ENCODE measurements at regions not wholly inside any gene's neighbourhood (a gene's known extent, or its start where the extent isn't known, plus 50 kb on each side); places are given as distances from the start of the nearest gene placed in this dataset.

DNA sequence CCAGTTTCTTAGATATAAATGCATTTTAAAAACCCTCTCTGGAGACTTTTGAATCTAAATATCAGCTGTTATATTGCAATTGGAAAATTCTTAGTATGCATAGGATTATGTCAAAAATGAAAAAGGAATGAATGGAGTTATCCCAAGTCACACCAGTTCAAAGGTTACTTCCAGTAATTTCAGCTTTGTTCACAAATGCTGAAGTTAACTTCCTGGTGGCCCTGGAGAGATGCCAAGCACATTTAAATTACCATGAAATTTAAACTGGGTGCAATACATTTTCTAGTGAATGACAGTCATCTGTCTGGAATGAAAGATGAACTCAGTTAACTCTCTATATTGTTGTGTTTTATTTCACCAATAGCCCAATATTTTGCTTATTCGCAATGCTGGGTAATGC is 753.9 kb downstream of the SUCLG1 start:
- DNase-seq (no peak), FAIRE-seq (no peak)
- TF ChIP-seq, protein P1, sequence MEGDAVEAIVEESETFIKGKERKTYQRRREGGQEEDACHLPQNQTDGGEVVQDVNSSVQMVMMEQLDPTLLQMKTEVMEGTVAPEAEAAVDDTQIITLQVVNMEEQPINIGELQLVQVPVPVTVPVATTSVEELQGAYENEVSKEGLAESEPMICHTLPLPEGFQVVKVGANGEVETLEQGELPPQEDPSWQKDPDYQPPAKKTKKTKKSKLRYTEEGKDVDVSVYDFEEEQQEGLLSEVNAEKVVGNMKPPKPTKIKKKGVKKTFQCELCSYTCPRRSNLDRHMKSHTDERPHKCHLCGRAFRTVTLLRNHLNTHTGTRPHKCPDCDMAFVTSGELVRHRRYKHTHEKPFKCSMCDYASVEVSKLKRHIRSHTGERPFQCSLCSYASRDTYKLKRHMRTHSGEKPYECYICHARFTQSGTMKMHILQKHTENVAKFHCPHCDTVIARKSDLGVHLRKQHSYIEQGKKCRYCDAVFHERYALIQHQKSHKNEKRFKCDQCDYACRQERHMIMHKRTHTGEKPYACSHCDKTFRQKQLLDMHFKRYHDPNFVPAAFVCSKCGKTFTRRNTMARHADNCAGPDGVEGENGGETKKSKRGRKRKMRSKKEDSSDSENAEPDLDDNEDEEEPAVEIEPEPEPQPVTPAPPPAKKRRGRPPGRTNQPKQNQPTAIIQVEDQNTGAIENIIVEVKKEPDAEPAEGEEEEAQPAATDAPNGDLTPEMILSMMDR (IDR thresholded peaks at IDR 0.05; ENCODE audit: borderline replicate concordance, extremely low read depth, insufficient read depth): no peak
- Histone ChIP-seq H3K9me3 (ENCODE audit: control insufficient read depth in 2 of 3, insufficient read depth in 1 of 3, low read length in 3 of 3) (no peaks in the 10 kb centered on the region), H3K27me3 (ENCODE audit: control insufficient read depth, insufficient read depth, low read length) (no peaks in the 10 kb centered on the region), H3K4me3 (ENCODE audit: low read length in 3 of 3) (no peak overlapping the region), H3K27ac (ENCODE audit: low read depth in 2 of 2, low read length in 2 of 2) (no peak overlapping the region), H3K9ac (ENCODE audit: low read length in 3 of 3) (no peak overlapping the region), H3K4me1 (ENCODE audit: control insufficient read depth in 2 of 3, insufficient read depth in 2 of 3, low read depth in 1 of 3, low read length in 3 of 3) (no peaks in the 10 kb centered on the region), H3K36me3 (ENCODE audit: control insufficient read depth in 2 of 3, insufficient read depth in 3 of 3, low read length in 3 of 3) (no peaks in the 10 kb centered on the region)
- intact Hi-C loops (cut with DNase I): no loop called here

DNA sequence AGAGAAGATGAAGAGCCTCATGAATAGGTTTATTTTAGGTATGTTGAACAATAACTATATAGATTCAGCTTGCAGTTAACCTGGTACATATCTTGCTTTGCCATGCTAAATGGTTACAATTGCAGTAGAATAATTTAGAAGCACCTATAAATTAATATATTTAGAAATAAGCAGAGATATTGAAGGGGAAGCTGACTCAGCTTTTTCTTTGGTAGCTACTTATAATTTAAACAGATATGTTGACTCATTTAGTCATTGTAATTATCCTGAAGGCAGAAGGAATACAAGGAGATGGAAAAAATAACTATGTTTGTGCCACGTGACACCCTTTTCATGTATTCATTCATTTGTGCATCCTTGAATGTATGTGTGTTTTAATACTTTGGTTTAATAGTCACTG is 755.5 kb downstream of the SUCLG1 start:
- FAIRE-seq (no peak), DNase-seq (no peak)
- intact Hi-C loops (cut with DNase I): no loop called here
- Histone ChIP-seq H3K9me3 (ENCODE audit: control insufficient read depth in 2 of 3, insufficient read depth in 1 of 3, low read length in 3 of 3) (no peaks in the 10 kb centered on the region), H3K36me3 (ENCODE audit: control insufficient read depth in 2 of 3, insufficient read depth in 3 of 3, low read length in 3 of 3) (no peaks in the 10 kb centered on the region), H3K4me3 (ENCODE audit: low read length in 3 of 3) (no peak overlapping the region), H3K27me3 (ENCODE audit: control insufficient read depth, insufficient read depth, low read length) (no peaks in the 10 kb centered on the region), H3K4me1 (ENCODE audit: control insufficient read depth in 2 of 3, insufficient read depth in 2 of 3, low read depth in 1 of 3, low read length in 3 of 3) (no peaks in the 10 kb centered on the region), H3K9ac (ENCODE audit: low read length in 3 of 3) (no peak overlapping the region), H3K27ac (ENCODE audit: low read depth in 2 of 2, low read length in 2 of 2) (no peak overlapping the region)
- TF ChIP-seq, protein P1 (IDR thresholded peaks at IDR 0.05; ENCODE audit: borderline replicate concordance, extremely low read depth, insufficient read depth): no peak

DNA sequence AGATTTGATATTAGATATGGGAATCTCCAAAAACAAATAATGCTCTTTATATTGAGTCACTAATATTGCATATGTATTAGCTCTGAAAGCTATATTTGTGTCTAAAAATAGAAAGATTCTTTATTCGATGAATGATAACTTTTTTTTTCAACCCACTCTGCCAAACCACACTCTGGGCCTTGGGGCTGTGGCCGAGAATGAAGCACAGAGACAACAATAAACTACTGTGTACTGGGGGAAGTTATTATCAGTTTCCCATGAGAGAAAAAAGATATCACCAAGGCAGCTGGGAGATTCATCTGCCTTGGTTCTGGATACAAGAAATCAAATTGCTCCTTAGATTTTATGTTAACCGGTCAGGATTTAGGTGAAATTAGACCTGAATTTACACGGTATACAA is 762.2 kb downstream of the SUCLG1 start:
- TF ChIP-seq, protein P1 (IDR thresholded peaks at IDR 0.05; ENCODE audit: borderline replicate concordance, extremely low read depth, insufficient read depth): no peak
- Histone ChIP-seq H3K27me3 (ENCODE audit: control insufficient read depth, insufficient read depth, low read length) (no peaks in the 10 kb centered on the region), H3K36me3 (ENCODE audit: control insufficient read depth in 2 of 3, insufficient read depth in 3 of 3, low read length in 3 of 3) (no peaks in the 10 kb centered on the region), H3K9ac (ENCODE audit: low read length in 3 of 3) (no peak overlapping the region), H3K4me3 (ENCODE audit: low read length in 3 of 3) (no peak overlapping the region), H3K9me3 (ENCODE audit: control insufficient read depth in 2 of 3, insufficient read depth in 1 of 3, low read length in 3 of 3) (no peaks in the 10 kb centered on the region), H3K4me1 (ENCODE audit: control insufficient read depth in 2 of 3, insufficient read depth in 2 of 3, low read depth in 1 of 3, low read length in 3 of 3) (no peaks in the 10 kb centered on the region), H3K27ac (ENCODE audit: low read depth in 2 of 2, low read length in 2 of 2) (no peak overlapping the region)
- FAIRE-seq (no peak), DNase-seq (no peak)
- intact Hi-C loops (cut with DNase I): no loop called here

DNA sequence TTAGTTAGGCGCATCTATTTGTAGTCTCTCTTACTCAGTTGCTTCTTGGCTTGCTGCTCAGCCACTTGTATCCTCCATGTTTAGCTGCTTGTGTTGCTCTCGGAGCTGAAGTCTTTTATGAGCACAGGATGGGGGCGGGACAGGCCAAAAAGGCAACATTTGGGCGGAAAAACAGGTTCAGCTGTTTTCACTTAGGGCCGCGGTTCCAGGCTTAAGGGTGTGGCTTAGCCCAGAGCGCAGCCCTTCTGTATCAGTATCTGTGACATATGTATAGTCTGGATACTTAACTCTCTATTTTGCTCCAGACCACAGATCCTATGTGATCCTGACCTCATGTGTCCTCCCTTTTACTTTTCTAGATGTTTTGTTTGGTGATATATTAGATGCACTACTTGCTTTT is 763.5 kb downstream of the SUCLG1 start:
- TF ChIP-seq, protein P1 (IDR thresholded peaks at IDR 0.05; ENCODE audit: borderline replicate concordance, extremely low read depth, insufficient read depth): no peak
- Histone ChIP-seq H3K27ac (ENCODE audit: low read depth in 2 of 2, low read length in 2 of 2) (no peak overlapping the region), H3K4me3 (ENCODE audit: low read length in 3 of 3) (no peak overlapping the region), H3K9me3 (ENCODE audit: control insufficient read depth in 2 of 3, insufficient read depth in 1 of 3, low read length in 3 of 3) (no peaks in the 10 kb centered on the region), H3K27me3 (ENCODE audit: control insufficient read depth, insufficient read depth, low read length) (no peaks in the 10 kb centered on the region), H3K9ac (ENCODE audit: low read length in 3 of 3) (no peak overlapping the region), H3K4me1 (ENCODE audit: control insufficient read depth in 2 of 3, insufficient read depth in 2 of 3, low read depth in 1 of 3, low read length in 3 of 3) (no peaks in the 10 kb centered on the region), H3K36me3 (ENCODE audit: control insufficient read depth in 2 of 3, insufficient read depth in 3 of 3, low read length in 3 of 3) (no peaks in the 10 kb centered on the region)
- DNase-seq (no peak), FAIRE-seq (no peak)
- intact Hi-C loops (cut with DNase I): no loop called here
